Activated T-helper 1 cell treated with anti-CD3 and anti-CD28 coated beads, Interleukin-2, amount 50 U/mL, for 16 hours (primary cell): ENCODE measurements at regions not wholly inside any gene's neighbourhood (a gene's known extent, or its start where the extent isn't known, plus 50 kb on each side); places are given as distances from the start of the nearest gene placed in this dataset.

Experiments used
- DNase-seq, 2 donors: peaks; one replicate each; pipeline ENCODE4 v3.0.0-alpha.2; 2020; ENCODE audit warnings: low read depth in 1 of 2, low spot score in 1 of 2

- DNase-seq: no peak
Observed at GRCh38 chr21:36628106-36628505, 70.8 kb upstream of the SIM2 start.

GRCh38 chr21:36628761-36629460, 70.0 kb upstream of the SIM2 start:
- DNase-seq: no peak

GRCh38 chr21:36630485-36631206, 68.3 kb upstream of the SIM2 start:
- peak; percentile 26 to 41 for DNase-seq

- DNase-seq: no peak
Observed at GRCh38 chr21:36636016-36636415, 62.9 kb upstream of the SIM2 start.

- no peak for DNase-seq
Observed at GRCh38 chr21:36636439-36636838, 62.5 kb upstream of the SIM2 start.

GRCh38 chr21:36639769-36640168, 59.1 kb upstream of the SIM2 start:
- no peak for DNase-seq

- no peak for DNase-seq
Observed at GRCh38 chr21:36640174-36640720, 58.7 kb upstream of the SIM2 start.

GRCh38 chr21:36640721-36641244, 58.1 kb upstream of the SIM2 start:
- DNase-seq: no peak

- DNase-seq: no peak
Observed at GRCh38 chr21:36641346-36641745, 57.6 kb upstream of the SIM2 start.

GRCh38 chr21:36641886-36642285, 57.0 kb upstream of the SIM2 start:
- no peak for DNase-seq

GRCh38 chr21:36642777-36643176, 56.1 kb upstream of the SIM2 start:
- no peak for DNase-seq

- no peak for DNase-seq
Observed at GRCh38 chr21:36643374-36644250, 55.3 kb upstream of the SIM2 start.

- no peak for DNase-seq
Observed at GRCh38 chr21:36646011-36646410, 52.9 kb upstream of the SIM2 start.

GRCh38 chr21:36646645-36647044, 52.3 kb upstream of the SIM2 start:
- DNase-seq: no peak

GRCh38 chr21:36647279-36648093, 51.4 kb upstream of the SIM2 start:
- no peak for DNase-seq
